ENCODE measurements at regions not wholly inside any gene's neighbourhood (a gene's known extent, or its start where the extent isn't known, plus 50 kb on each side); places are given as distances from the start of the nearest gene placed in this dataset.
"Not testable (repeated sequence)": the region's sequence is repeated elsewhere in the genome, so short reads cannot be mapped to it uniquely, and the experiment has no call there.

- DNase-seq: no peak
Observed at GRCh38 chr1:118445156-118445555, 260.1 kb upstream of the SPAG17 start.

GRCh38 chr1:118442214-118442613, 257.2 kb upstream of the SPAG17 start:
- no peak for DNase-seq

- DNase-seq: no peak
Observed at GRCh38 chr1:118437664-118438063, 252.6 kb upstream of the SPAG17 start.

GRCh38 chr1:118429856-118430255, 244.8 kb upstream of the SPAG17 start:
- DNase-seq: no peak

- DNase-seq: no peak
Observed at GRCh38 chr1:118421868-118422350, 236.9 kb upstream of the SPAG17 start.

GRCh38 chr1:118404024-118404423, 219.0 kb upstream of the SPAG17 start:
- DNase-seq: no peak

- no peak for DNase-seq
Observed at GRCh38 chr1:118397496-118397859, 212.4 kb upstream of the SPAG17 start.

- peak; percentile 40 for DNase-seq
Observed at GRCh38 chr1:118396829-118397495, 211.9 kb upstream of the SPAG17 start.

- no peak for DNase-seq
Observed at GRCh38 chr1:118396279-118396678, 211.3 kb upstream of the SPAG17 start.

GRCh38 chr1:118395430-118395991, 210.5 kb upstream of the SPAG17 start:
- no peak for DNase-seq

GRCh38 chr1:118390955-118391354, 205.9 kb upstream of the SPAG17 start:
- DNase-seq: no peak

GRCh38 chr1:118388301-118388959, 203.4 kb upstream of the SPAG17 start:
- DNase-seq: peak; percentile 53

GRCh38 chr1:118381197-118381869, 196.3 kb upstream of the SPAG17 start:
- peak; percentile 23 for DNase-seq

- not testable (repeated sequence) for DNase-seq
Observed at GRCh38 chr1:118377183-118377582, 192.2 kb upstream of the SPAG17 start.

- no peak for DNase-seq
Observed at GRCh38 chr1:118371612-118372011, 186.6 kb upstream of the SPAG17 start.

- no peak for DNase-seq
Observed at GRCh38 chr1:118370861-118371260, 185.8 kb upstream of the SPAG17 start.

GRCh38 chr1:118366286-118366685, 181.3 kb upstream of the SPAG17 start:
- peak; percentile 63 for DNase-seq

GRCh38 chr1:118364882-118365281, 179.9 kb upstream of the SPAG17 start:
- DNase-seq: no peak

- no peak for DNase-seq
Observed at GRCh38 chr1:118363396-118363795, 178.4 kb upstream of the SPAG17 start.

GRCh38 chr1:118360817-118361216, 175.8 kb upstream of the SPAG17 start:
- peak; percentile 84 for DNase-seq

GRCh38 chr1:118346936-118347335, 161.9 kb upstream of the SPAG17 start:
- DNase-seq: no peak

- peak; percentile 39 for DNase-seq
Observed at GRCh38 chr1:118340928-118341910, 156.2 kb upstream of the SPAG17 start.
